Stomach (tissue), 4 donors: ENCODE measurements at regions not wholly inside any gene's neighbourhood (a gene's known extent, or its start where the extent isn't known, plus 50 kb on each side); places are given as distances from the start of the nearest gene placed in this dataset.

ENCODE experiments used
- CTCF ChIP-seq, 7 experiments: fragments of 450-650 bp in 4 of 7; fragments of 200-600 bp in 3 of 7; sonication (generic) in 3 of 7; IDR thresholded peaks; one replicate each; pipeline ENCODE4 v1.5.1; 2016 to 2019; ENCODE audit warnings: antibody characterized with exemption in 7 of 7, control low read depth in 2 of 7, mild to moderate bottlenecking in 1 of 7
- EP300 ChIP-seq: sonication (generic); formaldehyde crosslinking; IDR thresholded peaks from one replicate; pipeline ENCODE4 v1.6.1; 2017; ENCODE audit warnings: antibody characterized with exemption
- POLR2A ChIP-seq, 4 donors: fragments of 450-650 bp; IDR thresholded peaks; one replicate each; pipeline ENCODE4 v1.6.1; 2016; ENCODE audit warnings: antibody characterized with exemption in 4 of 4, control low read depth in 2 of 4, mild to moderate bottlenecking in 1 of 4, moderate library complexity in 1 of 4
- POLR2AphosphoS5 ChIP-seq, 3 donors: sonication (generic); formaldehyde crosslinking; IDR thresholded peaks; one replicate each; pipeline ENCODE4 v1.6.1; 2016; ENCODE audit warnings: antibody characterized with exemption in 3 of 3

- TF ChIP-seq POLR2AphosphoS5 (IDR thresholded peaks at IDR 0.05) (no peak), CTCF (IDR thresholded peaks at IDR 0.05) (no peak), POLR2A (IDR thresholded peaks at IDR 0.05) (no peak), EP300 (no peak)
These were observed 231.5 kb upstream of the SNX7 start for GRCh38 chr1:98429965-98430443.
